ENCODE measurements at regions not wholly inside any gene's neighbourhood (a gene's known extent, or its start where the extent isn't known, plus 50 kb on each side); places are given as distances from the start of the nearest gene placed in this dataset.

GRCh38 chr5:121581588-121581987, 270.1 kb upstream of the FTMT start:
- Histone ChIP-seq H4K20me1 (ENCODE audit: insufficient read depth) (no peaks in the 10 kb centered on the region), H3K9ac (no peak overlapping the region), H3K36me3 (replicated peaks in 1 of 2; ENCODE audit: control insufficient read depth in 1 of 2, insufficient read depth in 2 of 2, low read length in 1 of 2) (no peaks in the 10 kb centered on the region), H2AFZ (ENCODE audit: low read depth) (no peak overlapping the region), H3K4me3 (ENCODE audit: low read depth in 2 of 2, low read length in 1 of 2) (no peak overlapping the region), H3F3A (replicated peaks; ENCODE audit: insufficient read depth) (no peaks in the 10 kb centered on the region), H3K9me2 (no peaks in the 10 kb centered on the region), H3K4me1 (ENCODE audit: control insufficient read depth in 1 of 2, insufficient read depth in 2 of 2, low read depth in 1 of 2, low read length in 1 of 2) (no peaks in the 10 kb centered on the region), H3K27ac (ENCODE audit: low read depth in 2 of 2, low read length in 1 of 2) (no peak overlapping the region), H3K4me2 (no peak overlapping the region), H3K79me2 (ENCODE audit: insufficient read depth) (no peaks in the 10 kb centered on the region), H3K27me3 (ENCODE audit: insufficient read depth) (no peaks in the 10 kb centered on the region), H3K9me3 (no peaks in the 10 kb centered on the region)
- no peak for DNase-seq
- POLR2A ChIA-PET, result no interaction called here
- CTCF ChIA-PET, result no interaction called here
- TF ChIP-seq IRF3 (IDR thresholded peaks at IDR 0.05; ENCODE audit: low read depth, low read length) (no peak), POLR2AphosphoS5 (IDR thresholded peaks at IDR 0.05; ENCODE audit: low read depth, low read length) (no peak), RXRA (IDR thresholded peaks at IDR 0.05; ENCODE audit: borderline replicate concordance, low read depth) (no peak), CTCF (IDR thresholded peaks at IDR 0.05) (no peak), CHD2 (IDR thresholded peaks at IDR 0.05; ENCODE audit: low read length, partially characterized antibody) (no peak), MAX (IDR thresholded peaks at IDR 0.05; ENCODE audit: low read depth) (no peak), SMC3 (IDR thresholded peaks at IDR 0.05; ENCODE audit: low read depth, low read length) (no peak), TAF1 (IDR thresholded peaks at IDR 0.05; ENCODE audit: borderline replicate concordance, low read depth, low read length) (no peak), EZH2phosphoT487 (IDR thresholded peaks at IDR 0.05; ENCODE audit: borderline replicate concordance, low read depth) (no peak), MEF2A (IDR thresholded peaks at IDR 0.05; ENCODE audit: borderline replicate concordance, low read depth) (no peak), ZBTB33 (IDR thresholded peaks at IDR 0.05; ENCODE audit: borderline replicate concordance, low read depth) (no peak), FOSL2 (IDR thresholded peaks at IDR 0.05; ENCODE audit: borderline replicate concordance, low read depth) (no peak), MXI1 (IDR thresholded peaks at IDR 0.05; ENCODE audit: low read depth, low read length) (no peak), GABPA (IDR thresholded peaks at IDR 0.05; ENCODE audit: low read depth) (no peak), YY1 (IDR thresholded peaks at IDR 0.05; ENCODE audit: low read depth) (no peak), FOXM1 (IDR thresholded peaks at IDR 0.05; ENCODE audit: low read depth) (no peak)
- WGBS (ENCODE audit: low lambda C conversion rate), result 93% methylated on average over 2 of the region's 2 CpGs

Measured in SK-N-SH (cell line).